Left renal pelvis (tissue), 4 donors: ENCODE measurements at regions not wholly inside any gene's neighbourhood (a gene's known extent, or its start where the extent isn't known, plus 50 kb on each side); places are given as distances from the start of the nearest gene placed in this dataset.

ENCODE experiments used
- DNase-seq, 4 donors: peaks; one replicate each; pipeline ENCODE4 v3.0.0-alpha.2; 2013; ENCODE audit warnings: low read depth in 4 of 4, low spot score in 3 of 4

DNA sequence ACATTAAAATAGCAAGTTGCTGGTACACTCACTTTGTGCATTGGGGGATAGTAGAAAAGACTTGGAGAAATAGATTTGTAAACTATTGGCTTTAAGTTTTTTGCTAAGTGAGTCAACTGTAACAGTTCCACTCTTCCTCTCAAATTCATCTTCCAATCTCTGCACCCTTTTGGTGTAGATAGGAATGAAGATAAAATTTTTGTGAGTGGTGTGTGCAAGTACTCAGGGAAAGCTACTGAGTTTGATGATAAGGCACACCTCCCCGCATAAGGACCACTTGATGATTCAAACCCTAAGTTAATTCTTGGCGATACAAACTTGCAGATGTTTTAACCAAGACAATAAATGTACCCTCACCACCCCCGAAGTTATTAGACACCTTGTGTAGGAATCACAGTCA, 168.3 kb upstream of the SLITRK1 start:
- DNase-seq: no peak

DNA sequence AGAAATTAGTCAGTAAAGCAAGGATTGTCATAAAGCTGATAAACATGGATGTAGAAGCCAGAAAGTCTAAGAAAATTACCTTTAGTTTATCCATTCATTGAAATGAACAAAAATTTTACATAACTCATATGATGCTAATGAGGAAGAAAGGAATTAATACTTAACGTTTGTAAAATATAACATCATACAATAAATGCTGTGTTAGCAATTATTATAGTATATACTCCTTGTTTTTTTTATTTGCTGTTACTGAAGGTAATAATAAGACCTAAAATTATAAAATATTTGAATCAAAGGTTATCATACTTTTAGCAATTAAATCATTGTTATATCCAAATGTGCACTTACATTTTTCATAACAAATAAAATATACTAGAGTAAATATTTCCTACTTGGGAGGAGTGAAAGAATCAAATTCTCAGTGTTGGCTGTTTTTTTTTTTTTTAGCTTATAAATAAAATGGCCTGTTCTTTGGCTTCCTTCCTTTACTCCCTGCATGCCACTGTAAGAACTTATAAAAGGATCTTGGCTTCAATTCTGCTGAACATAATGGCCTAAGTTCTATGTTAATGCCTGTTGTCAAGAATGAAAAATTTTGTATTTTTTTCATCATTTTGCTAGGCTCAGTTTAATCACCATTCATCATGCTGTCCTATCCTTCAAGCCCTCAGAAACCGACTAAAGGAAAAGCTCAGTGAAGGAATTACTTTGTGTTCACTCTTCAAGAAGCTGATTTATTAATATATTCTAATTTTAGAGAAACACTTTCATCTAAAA, 167.4 kb upstream of the SLITRK1 start:
- DNase-seq: no peak

GRCh38 chr13:84044805-84045204, 162.5 kb upstream of the SLITRK1 start:
- no peak for DNase-seq

DNA sequence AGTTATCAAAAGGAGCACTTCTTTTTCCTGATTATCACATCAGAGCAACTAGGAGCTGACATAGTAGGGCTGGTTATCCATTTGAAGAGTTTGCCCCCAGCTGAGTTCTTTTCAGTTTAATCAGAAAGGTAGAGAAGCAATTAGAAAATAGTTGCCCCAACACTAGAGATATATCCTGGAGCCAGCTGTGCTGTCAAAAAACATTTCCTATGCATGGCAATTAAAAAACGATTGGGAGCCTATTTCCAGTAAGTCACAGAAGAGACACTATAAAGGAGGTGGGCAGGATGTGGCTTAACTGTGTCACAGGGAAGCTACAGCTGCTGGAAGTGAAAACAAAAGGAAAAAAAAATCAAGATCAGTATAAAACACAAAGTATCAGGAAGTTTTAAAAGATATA, 155.7 kb upstream of the SLITRK1 start:
- DNase-seq: no peak

DNA sequence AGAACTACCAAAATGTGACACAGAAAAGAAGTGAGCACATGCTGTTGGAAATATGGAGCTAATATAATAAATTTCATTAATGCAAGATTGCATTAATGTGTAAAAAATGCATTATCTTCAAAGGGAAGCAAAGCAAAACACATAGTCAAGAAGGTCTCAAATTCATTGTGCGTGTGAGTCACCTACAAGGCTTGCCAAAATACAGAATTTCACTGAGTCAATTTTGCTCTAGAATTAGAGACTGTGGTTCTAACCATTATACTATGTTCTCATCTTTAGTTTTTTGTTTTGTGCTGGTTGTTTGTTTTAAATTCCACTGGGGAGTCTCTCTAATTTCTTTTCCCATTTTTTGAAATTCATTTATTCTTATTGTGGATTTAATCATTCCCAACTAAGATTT, 149.8 kb upstream of the SLITRK1 start:
- DNase-seq: no peak

DNA sequence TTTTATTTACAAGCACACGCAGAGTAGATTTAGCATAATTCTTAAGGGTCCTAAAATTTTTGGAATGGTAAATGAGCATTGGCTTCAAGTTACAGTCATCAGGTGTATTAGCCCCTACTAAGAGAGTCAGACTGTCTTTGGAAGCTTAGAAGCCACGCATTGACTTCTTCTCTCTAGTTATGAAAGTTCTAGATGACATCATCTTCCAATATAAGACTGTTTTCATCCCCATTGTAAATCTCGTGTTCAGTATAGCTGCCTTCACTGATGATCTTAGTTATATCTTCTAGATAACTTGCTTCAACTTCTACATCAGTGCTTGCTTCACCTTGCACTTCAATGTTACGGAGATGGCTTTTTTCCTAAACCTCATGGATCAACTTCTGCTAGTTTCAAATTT, 148.8 kb upstream of the SLITRK1 start:
- DNase-seq: no peak

- DNase-seq: no peak
These were observed 147.1 kb upstream of the SLITRK1 start for GRCh38 chr13:84029396-84029795.

DNA sequence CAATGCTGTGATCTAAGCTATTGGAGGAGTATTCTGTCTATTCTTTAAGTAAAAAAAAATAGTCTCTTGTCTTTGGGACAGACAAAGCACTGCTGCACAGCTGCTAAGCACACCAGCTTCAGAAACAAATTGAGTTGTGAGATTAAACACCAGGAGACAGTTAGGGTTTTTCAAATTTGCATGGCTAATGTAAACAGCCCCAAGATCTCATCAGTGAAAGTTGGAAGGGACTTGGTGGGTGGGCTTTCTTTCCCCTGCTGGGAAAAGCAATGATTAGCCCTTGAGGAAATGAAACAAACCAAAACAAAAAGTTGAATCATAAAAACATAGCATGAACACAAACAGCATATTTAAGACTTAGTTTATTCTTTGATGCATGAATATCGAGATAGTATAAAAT, 143.6 kb upstream of the SLITRK1 start:
- DNase-seq: no peak

DNA sequence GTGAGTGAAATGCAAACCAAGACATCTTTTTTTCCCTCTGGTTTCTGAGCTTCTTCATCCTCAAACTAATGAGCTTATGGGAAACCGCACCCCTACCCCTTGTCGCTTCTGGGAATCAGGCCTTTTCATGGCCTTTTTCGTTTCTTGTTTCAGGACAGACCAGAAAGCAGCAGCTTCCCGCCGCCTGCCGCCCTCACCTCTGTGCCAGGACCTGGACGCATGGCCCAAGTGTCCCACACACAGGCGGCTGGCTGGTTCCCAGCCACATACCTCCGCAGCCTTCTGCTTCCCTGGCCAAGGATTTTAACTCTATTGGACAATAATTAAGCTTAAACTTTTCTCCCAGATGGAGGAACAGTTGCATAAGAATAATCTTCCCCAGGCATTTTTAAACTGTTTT, 114.1 kb upstream of the SLITRK1 start:
- DNase-seq: no peak

DNA sequence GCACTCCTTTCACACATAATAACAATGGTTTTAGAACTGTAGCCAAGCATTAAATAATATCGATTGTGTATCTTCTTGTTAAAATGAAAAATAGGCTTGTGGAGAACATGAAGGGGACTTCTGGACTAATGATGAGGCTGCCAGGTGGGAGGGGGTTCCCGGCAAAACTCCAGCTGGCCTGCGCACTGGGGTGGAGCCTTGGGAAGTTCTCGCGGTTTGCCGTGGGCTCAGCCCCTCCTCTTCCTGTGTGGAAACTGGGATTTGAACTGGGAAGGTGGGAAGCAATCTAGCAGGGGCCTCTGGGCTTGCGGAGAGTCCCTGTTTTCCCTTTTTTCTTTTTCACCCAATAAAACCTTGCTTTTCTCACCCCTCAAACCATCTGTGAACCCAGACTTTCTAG, 113.7 kb upstream of the SLITRK1 start:
- DNase-seq: no peak

- no peak for DNase-seq
These were observed 110.5 kb upstream of the SLITRK1 start for GRCh38 chr13:83992566-83993358.

DNA sequence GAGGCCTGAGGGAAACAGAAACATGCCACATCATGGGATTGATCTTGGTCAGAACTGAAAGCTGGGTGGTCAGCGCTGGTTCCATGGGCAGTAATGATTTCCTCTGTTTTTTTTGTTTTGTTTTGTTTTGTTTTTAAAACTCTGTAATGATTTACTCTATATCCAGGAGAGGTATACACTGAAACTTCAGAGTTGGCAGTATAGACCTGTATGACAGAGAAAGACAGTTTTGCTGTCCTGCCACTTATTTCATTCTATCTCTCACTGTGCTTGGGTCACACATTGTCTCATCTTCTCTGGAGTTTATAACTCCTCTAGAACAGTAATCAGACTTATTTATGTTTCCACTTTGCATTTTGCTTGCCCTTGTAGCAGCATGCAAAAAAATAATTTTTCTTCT, 105.1 kb upstream of the SLITRK1 start:
- DNase-seq: no peak

DNA sequence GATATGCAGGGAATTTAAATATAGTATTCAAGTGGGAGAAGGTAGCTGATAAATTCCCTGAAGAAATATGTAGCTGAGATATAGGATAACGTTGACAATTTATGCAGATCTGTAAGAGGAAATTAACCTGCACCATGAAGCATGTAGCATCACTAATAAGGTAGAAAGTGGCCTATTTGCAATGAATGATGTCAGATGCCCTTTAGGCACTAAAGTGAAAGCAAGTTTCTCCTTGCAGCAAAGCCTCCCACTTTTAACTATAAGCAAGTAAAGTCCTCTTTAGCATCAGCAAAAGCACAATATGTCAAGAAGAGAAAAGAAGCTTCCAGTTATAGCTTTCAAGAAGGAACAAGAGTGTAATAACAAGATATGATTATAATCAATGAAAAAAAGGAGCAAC, 102.5 kb upstream of the SLITRK1 start:
- DNase-seq: no peak

DNA sequence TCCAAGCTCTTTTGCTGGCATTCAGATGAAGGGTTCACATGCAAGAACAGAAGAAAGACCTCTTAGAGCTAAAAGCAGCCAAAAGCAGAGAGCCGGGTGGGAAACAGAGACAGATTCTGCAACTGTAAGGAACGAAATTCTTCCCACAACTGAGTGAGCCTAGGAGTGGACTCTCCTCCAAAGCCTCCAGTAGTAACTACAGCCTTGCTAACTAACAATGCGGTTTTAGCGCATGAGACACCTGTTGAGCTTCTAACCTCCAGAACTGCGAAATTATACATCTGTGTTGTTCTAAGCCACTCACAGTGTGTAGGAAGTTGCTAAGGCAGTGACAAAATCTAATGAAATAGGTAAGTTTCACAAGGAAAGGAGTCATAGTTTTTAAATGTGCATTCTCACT, 98.1 kb upstream of the SLITRK1 start:
- DNase-seq: no peak

DNA sequence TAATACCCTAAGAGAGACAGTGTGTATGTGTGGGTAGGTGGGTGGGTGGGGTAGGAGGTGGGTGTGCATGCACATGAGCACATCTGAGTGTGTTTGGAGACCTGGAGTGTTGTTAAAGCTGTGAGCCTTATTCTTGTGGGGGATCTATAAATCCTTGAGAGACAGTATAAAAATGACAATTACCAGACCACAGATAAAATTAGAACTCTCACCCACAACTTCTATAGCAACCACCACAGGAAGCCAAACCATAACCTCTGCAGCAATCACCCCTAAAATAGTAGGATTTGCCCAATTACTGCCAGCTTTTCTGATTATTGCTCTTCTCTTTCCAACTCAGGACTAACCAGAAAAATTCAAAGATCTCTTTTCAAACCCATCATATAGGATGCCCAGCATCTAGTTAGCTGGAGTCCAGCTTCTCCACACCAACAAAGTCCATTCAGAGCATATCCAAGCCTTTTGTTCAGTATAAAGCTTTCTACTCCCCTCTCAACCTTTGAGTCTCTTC, 93.4 kb upstream of the SLITRK1 start:
- DNase-seq: no peak

DNA sequence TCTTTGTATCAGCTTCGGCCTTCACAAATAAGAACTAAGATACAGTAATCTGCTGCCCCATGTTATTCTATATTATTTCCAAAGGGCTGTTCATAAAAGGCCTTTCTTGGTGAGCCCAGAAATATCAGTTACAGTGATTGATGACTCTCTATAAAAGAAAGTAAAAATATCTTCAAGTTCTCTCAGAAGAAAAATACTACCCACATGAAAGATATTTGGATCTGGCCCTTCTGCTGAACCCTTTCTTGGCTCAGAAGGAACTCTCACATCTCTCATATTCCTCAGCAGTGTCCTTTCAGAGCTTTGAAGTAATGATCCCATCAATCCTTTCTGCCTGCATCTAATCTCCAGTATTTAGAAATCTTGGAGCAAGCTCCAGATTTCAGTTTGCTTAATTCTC, 76.3 kb upstream of the SLITRK1 start:
- DNase-seq: no peak

- DNase-seq: no peak
These were observed 72.7 kb upstream of the SLITRK1 start for GRCh38 chr13:83955011-83955410.

- DNase-seq: no peak
These were observed 71.6 kb upstream of the SLITRK1 start for GRCh38 chr13:83953916-83954315.

- DNase-seq: no peak
These were observed 68.0 kb upstream of the SLITRK1 start for GRCh38 chr13:83950293-83950692.

GRCh38 chr13:83943530-83944279, 61.4 kb upstream of the SLITRK1 start:
- no peak for DNase-seq

DNA sequence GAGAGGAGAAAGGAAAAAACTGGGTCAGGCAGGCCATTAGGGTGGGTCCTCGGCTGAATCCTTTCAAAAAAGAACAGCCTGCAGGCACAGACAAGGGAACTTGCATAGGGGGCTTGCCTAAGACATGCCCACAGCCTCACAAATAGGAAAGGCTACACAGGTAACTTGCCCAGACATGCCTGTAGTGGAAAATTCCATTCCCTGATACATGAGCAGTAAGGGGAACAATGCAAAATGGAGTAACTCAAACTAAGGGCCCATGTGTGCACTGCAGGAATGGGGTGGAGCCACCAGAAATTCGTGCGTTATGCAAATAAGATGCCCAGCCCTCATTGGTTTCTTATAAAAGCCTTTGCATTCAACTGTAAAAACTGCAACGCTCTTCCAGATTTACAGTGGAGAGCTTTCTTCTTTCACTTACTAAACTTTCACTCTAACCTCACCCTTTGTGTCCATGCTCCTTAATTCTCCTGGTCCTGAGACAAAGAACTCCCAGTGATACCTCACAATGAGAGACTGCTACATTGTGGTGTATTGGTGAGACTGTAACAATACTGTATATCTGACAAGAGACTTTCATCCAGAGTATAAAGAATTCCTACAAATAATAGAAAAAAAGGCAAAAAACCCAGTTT, 59.5 kb upstream of the SLITRK1 start:
- no peak for DNase-seq
